OCI-LY3 (cell line): ENCODE measurements at regions not wholly inside any gene's neighbourhood (a gene's known extent, or its start where the extent isn't known, plus 50 kb on each side); places are given as distances from the start of the nearest gene placed in this dataset.

Experiments
- CTCF ChIP-seq: fragments of 200-600, 300-600 bp; sonication (generic); IDR thresholded peaks from 2 replicates; pipeline ENCODE4 v1.5.1; 2014; ENCODE audit warnings: antibody characterized with exemption, low read length, low read depth
- EZH2phosphoT487 ChIP-seq: fragments of 200-600 bp; shearing (Covaris generic); IDR thresholded peaks from 2 replicates; pipeline ENCODE4 v1.6.1; 2018; ENCODE audit warnings: antibody characterized with exemption, mixed run types, low read depth

DNA sequence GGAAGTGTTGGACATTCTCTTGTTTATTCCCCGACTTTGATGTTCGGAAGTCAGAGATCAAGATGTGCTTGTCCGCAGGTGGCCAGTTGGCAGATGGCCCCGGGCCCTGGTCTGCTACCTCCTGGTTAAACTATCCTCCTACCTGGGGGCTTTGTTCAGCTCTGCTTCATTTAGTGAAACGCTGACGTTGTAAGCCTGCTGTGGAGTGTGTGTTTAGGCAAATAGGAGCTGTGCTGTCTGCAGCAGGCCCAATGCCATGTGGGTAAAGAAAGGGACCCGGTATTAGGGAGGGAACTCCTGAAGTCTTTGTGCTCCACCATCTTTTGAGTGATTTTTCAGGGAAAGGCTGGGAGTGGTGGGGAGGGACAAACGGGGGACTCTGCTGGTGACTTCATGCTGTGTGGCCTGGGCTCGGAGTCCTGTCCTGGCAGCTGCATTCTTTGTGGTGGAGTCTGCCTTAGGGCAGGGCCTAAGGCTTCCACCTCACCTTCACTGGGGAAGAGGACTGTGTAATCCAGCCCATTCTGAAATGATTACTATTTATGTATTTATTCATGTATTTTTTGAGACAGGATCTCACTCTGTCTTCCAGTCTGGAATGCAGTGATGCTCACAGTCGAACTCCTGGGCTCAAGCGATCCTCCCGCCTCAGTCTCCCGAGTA lies 171.1 kb upstream of the KLF6 start:
- TF ChIP-seq CTCF = no peak
- TF ChIP-seq EZH2phosphoT487 = no peak
